HG03460 (cell line): ENCODE measurements at regions not wholly inside any gene's neighbourhood (a gene's known extent, or its start where the extent isn't known, plus 50 kb on each side); places are given as distances from the start of the nearest gene placed in this dataset.

Source experiments
- ATAC-seq: cut with Tn5 transposase; IDR thresholded peaks from one replicate; pipeline ENCODE4 v1.9.1; 2021; ENCODE audit not compliant: unreplicated experiment

DNA sequence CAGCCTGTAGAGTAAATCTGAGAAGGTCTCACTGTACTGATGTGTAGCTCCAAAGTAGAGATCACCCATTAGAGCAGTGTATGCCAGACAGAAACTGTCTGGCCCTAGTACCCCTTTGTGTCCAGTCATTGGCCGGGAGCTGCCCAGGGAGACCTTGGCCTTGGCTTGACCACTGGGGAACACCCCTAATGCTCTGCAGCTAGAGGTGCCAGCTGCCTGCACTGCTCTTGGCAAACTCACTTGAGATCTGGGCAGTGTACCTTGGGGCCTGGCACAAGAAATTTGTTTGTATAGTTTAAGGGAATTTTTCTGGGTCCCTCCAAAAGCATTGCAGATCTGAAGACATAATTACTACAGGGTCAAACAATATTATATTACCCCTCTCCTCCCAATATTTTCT, 78.7 kb upstream of the MPHOSPH6 start:
- ATAC-seq, result no peak

DNA sequence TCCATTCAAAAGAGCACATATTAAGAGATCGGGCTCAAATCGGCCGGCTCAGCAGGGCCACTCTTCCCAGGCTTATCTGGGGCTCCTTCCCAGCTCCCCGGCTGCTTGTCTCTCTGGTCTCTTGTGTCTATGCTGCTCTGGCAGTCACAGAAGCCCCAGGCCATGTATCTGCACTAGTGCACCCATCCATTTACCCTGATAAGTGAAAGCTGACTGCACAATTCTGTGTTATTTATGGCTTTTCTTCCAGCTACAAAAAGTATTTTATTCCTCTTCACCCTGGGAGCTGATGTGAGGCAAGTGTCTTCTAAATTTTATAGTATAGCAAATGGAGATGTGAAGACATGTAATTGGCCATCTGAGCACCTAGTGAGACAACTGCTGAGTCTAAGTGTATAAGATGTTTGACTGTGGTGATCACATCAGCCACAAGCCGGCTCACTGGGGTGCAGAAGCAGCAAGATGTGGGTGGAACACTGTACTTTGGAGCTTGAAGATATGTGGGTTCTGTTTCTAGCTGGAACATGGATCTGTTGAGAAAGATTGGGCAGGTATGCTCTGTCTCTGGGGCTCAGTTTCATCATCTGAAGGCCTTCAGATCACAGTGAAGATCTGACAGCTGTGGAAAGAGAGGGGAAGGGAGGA, 78.1 kb upstream of the MPHOSPH6 start:
- ATAC-seq, result no peak

DNA sequence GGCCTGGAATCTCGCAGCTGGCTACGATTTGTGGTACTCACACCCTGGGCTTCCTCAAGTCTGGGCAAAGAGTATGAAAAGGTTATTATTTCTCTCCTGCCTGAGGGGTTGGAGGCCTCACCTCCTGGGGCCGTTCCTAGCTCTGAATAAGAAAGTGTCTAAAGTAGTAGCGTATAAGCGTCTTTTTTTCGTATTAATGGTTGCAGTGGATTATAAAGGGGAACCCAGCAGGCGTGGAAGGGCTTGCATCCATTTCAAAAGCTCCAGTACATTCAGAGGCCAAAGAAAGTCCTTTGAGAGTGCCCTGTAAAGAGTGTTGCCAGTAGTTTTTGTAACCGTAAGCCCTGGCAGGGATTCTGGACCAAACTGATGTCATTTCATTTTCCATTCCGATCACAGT, 72.2 kb upstream of the MPHOSPH6 start:
- ATAC-seq, result no peak

DNA sequence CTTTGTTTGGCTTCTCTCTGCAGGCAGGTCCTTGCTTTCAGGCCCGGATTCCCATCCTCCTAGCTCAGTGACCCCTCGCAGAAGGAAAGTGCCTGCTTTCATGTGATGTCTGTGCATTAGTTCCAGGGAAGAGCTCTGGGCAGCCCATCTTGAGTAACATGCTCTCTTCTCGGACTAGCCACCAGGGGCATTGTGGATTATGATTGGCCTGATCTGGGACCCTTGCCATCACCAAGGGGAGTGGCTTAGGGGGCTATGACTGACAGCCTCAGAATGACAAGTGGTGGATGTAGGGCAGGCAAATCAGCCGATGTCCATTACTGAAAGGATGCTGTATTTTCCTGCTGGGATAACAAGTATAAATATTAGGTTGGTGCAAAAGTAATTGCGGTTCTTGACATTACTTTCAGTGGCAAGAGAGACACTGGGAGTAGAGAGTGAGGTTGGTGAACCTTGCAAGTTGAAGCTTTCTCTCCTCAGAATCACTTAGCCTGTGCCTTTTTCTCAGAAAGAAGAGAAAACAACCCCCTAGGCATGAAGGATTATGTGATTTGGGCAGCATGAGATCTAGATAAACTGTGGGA, 71.5 kb upstream of the MPHOSPH6 start:
- no peak for ATAC-seq

- ATAC-seq, result no peak
Observed at GRCh38 chr16:82240111-82240510, 70.1 kb upstream of the MPHOSPH6 start.

GRCh38 chr16:82236875-82237274, 66.9 kb upstream of the MPHOSPH6 start:
- ATAC-seq, result no peak

- no peak for ATAC-seq
Observed at GRCh38 chr16:82236415-82236814, 66.4 kb upstream of the MPHOSPH6 start.

- no peak for ATAC-seq
Observed at GRCh38 chr16:82232806-82233205, 62.8 kb upstream of the MPHOSPH6 start.

DNA sequence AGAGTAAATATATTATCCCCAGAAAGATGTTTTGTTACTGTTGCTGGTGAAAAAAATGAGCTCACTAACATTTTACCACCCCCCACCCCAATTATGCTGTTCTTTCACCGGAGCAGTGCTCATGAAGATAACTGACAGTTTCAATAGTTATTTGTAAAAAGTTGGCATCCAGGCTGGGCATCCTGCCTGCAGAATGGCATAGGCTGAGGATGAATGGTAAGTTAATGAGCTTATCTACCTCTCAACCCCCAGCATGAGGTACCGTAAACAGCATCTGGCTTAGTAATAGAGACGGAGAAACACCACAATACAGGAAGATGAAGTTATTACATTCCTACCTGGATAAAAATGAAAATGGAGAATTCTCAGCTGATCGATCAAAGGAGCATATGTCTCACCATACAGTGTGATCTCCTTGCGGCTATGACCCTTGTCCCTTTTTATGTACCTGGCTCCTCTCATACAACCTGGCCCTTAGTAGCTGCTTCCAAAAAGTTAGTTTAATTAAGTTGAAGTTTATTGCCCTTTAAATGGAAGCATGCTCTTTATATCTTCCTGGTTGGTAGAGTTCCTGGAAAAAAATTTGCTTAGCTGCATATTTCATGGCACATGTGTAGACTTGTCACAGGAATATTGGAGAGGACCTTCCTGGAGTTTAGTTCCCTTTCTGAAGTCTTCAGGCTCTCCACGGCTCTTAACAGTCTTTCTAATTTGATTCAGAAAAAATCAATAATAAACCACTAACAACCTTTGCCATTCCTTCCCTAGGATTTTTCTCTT, 61.2 kb upstream of the MPHOSPH6 start:
- no peak for ATAC-seq

- no peak for ATAC-seq
Observed at GRCh38 chr16:82229800-82230619, 60.0 kb upstream of the MPHOSPH6 start.

DNA sequence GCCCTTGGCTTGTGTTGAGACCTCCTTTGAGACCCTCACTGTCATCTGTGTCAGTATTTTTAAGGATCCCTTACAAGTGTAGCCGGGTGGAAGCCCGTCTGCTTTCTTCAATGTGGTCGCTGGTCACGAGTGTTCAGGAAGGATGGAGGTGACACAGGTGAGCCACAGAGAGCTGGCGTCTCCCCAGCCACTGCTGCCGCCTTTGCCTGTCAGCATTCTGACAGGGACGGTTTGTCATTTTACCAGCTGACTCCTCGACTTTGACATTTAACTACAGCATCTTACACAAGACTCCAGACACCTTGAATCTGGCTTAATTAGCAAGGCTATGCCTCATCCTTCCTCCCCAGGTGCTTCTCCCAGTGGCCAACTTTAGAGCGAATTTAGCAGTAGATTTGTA, 56.3 kb upstream of the MPHOSPH6 start:
- ATAC-seq, result no peak

- no peak for ATAC-seq
Observed at GRCh38 chr16:82224821-82225220, 54.8 kb upstream of the MPHOSPH6 start.

GRCh38 chr16:82220541-82220940, 50.5 kb upstream of the MPHOSPH6 start:
- ATAC-seq, result no peak
